ENCODE measurements at regions not wholly inside any gene's neighbourhood (a gene's known extent, or its start where the extent isn't known, plus 50 kb on each side); places are given as distances from the start of the nearest gene placed in this dataset.
"Not testable (repeated sequence)": the region's sequence is repeated elsewhere in the genome, so short reads cannot be mapped to it uniquely, and the experiment has no call there.

DNA sequence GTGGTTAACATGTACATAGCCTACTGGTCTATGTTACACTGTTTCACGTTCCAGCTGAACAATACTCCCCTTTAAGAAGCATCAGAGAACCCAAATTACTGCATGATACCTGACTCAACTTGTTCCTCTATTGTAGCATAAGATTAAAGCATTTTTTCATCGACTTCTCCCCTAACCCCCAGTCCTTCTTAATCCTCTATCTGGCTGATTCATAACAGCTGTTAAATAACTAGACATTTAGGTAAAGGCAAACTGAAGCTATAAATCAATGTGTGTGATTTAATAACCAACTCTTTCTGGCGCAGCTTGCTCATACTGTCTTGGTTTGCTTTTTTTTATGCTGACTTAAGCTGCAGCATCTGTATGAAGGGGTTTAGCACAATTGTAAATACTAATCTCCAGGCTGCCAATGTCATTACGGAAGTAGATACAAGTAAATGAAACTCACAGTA lies 94.2 kb upstream of the MTAP start:
- no peak for ATAC-seq

DNA sequence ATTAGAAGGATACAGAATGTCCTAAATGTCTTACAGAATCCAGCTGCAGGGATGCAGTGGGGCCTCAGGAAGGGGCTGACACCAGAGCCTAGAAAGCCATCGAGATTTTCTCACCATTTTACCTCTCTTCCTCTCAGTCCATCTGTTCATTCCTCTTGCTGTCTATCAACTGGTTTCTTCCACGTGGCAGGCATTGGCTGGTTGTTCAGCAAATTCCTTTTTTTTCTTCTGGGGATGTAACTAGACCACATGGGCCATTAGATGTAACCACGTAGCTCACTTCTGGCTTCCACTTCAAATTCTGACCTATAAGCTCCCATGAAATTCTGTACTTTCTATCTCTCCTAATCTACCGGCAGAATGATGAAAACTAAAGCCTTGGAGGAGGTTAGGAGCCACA lies 93.6 kb upstream of the MTAP start:
- no peak for ATAC-seq

DNA sequence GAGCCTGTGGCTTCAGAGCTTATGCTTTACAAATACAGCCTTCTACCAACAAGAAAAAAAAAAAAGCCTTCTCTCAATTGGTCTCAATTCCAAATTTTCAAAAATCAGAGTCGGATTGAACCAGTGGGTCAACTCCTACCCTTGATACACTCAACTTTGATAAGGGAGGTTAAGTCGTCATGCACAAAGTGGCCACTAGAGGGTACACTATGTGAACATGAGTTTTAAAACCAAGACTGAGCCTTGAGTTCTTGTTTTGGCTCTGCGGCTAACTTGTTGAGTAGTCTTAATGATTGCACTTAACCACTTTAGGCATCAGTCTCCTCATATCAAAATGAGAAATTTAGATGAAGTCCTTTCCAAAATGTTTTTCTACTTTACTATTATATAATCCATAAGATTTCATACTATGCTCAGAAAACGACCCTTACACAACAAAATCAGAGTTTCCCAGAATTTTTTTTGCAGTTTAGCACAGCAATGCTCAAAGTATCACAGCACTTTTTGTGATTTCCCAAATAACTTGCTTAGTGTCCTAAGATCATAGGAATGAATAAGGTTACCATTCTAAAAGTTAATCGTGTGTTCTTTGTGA lies 92.9 kb upstream of the MTAP start:
- ATAC-seq, result peak in 1 of 2 donors; percentile 43

DNA sequence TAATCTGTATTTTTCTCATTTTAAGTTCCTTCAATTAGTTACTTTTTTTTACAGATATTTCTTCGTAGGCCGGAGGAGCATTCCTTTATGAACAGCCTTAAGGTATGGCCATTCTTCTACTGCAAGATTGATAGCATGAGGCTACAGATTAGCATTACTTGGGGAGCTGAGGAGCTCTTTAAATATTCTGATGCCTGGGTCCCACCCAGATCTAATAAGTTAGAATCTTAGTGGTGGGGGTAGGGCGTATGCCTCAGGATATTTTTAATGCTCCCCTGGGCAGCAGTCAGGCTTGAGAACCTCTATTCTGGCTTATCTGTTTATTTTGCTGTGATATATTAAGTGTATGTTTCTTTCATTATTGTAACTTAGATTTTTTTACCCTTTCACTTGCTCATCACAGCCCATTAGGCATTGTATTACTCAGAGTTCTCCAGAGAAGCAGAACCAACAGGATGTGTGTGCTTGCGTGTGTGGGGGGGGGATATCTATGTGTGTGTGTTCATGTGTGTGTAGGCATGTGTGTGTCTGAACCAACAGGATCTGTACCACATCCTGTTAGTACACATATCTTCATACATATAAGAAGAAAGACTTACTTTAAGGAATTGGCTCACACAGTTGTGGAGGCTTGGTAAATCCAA lies 91.8 kb upstream of the MTAP start:
- ATAC-seq, result no peak

DNA sequence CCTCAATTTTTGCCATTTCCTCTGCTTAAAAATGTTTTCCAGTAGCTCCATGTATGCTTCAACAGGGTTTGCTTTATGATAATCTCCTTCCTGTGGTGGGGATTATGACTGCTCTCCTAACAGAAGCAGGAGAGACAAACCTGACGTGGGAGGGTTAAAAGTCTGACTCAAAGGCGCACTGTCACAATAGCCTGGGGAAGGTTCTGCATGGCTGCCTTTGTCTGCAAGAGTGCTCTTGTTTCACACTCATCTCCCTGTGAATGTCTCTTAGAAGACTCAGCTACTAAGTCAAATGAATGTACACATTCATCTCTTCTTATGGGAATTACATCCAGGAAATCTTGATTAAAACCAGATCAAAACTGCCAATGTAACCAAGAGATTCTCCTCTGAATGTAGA lies 90.9 kb upstream of the MTAP start:
- peak in 1 of 2 donors; percentile 17 for ATAC-seq

DNA sequence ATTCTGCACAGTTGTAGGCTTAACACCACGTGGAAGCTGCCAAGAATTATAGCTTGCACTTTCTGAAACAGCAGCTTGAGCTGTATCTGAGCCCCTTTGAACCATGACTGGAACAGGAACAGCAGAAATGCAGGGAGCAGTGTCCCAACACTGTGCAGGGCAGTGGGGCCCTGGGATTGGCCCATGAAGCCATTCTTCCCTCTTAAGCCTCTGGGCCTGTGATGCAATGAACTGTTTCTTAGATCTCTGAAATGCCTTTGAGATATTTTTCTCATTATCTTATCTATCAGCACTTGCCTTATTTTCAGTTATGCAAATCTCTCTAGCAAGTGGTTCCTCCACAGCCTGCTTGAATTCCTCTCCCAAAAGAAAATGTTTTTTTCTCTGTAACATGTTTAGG lies 87.0 kb upstream of the MTAP start:
- no peak for ATAC-seq

DNA sequence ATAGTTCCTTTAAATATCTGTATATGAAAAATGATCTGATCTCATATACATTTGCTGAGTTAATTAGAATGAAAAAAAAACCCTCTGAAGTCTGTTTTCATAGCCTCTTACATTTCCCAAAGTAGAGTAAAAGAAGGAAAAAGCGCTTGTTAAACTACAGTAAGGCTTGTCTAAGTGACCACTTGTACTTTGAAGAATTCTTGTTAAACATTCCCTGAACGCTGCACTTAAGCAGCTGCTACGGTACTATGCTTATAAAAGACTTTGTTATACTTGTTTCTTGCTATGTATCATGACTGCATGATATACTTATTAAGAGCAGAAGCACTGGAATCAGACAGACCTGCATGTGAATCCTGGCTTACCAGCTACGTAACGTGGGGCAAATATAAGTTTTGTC lies 81.7 kb upstream of the MTAP start:
- ATAC-seq, result no peak

DNA sequence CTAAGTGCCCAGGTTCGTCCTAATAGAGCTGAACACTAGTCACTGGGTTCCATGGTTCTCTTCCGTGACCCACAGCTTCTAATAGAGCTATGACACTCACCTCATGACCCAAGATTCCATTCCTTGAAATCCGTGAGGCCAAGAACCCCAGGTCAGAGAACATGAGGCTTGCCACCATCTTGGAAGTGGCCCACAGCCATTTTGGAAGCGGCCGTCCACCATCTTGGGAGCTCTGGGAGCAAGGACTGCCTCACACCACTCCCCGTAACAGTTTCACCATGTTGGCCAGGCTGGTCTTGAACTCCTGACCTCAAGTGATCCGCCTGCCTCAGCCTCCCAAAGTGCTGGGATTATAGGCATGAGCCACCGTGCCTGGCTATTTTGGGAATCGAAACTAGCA lies 75.0 kb upstream of the MTAP start:
- not testable (repeated sequence) for ATAC-seq

DNA sequence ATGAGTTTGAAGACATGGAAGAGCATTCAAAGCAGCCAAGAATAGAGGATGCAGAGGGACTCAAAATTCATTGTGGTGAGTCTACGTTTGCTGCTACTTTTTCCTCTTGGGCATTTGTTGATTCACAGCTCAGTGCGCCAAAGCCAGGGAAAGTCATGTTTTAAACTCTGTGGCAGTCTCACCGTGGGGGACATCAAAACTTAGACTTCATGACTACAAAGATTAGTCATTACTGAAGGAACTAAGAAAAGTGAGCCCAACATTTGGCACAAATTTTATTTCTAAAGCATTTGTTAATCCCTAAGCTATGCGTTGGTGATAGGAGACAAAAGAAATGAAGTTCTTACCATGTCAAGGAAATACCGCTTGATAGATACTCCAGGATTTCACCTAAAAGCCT lies 73.7 kb upstream of the MTAP start:
- no peak for ATAC-seq

DNA sequence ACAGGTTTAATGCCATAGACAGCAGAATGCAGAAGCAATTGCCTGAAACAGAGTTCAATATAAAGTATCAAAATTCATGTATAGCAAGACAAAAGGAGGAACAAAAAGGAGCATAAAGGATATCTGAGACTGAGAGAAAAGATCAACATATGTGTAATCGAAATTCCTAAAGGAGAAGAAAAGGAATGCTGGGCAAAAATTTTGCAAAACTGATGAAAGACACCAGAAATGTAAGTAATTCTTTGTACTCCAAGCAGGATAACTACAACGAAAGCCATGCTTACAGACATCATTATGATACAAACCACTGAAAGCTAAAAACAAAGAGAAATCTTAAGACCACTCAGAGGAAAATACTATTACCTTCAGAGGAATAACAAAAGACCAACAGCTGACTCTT lies 72.8 kb upstream of the MTAP start:
- ATAC-seq, result no peak

DNA sequence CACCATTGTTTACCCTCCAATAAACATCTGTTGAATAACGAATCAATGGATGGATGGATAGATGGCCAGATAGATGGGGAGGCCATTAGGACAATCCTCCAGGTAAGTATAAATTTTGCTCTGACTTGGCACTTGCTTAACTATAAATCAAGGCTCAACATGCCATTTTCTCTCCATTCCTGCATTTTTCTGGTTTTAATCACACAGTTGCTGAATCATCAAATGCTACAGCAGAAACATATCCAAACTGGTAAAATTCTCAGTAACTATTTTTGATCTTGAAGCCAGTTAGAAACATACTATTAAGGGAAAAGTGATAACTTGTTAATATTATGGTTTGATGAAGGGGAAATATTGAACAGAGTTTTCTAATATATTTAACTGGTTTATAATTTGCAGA lies 71.5 kb upstream of the MTAP start:
- no peak for ATAC-seq

DNA sequence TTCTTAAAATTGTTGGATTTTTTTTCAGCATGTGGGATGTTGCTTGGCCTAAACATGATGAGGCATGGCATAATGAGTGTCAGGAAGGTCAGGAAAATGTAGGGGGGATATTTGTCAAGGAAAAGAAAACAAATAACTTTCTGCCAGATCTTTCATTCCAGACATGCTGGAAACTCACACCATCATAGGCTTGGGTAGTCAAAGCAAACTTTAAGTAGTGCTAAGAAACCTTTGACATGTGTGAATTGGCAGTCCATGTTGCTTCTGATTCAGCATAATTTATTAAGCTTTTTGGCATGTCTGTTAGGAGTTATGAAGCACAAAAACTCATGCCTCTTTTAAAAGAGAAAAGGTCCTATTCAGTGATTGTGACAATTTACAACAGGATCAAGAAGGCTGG lies 61.3 kb upstream of the MTAP start:
- no peak for ATAC-seq

DNA sequence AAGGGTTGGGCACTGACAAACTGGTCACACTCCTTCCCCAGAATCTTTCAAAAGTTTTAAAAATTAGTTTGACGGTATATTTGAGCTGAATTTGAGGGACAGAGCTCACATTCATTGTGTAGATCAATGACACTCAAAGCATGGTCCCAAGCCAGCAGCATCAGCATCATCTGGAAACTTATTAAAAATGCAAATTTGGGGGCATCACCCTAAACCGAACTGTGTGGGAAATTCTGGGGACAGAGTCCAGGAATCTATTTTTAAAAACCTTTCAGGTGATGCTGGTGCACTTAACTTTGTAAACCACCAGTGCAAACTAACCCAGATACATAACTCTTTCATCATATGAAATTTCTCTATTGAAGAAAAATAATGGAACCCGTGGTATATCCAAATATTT lies 58.1 kb upstream of the MTAP start:
- ATAC-seq, result no peak

DNA sequence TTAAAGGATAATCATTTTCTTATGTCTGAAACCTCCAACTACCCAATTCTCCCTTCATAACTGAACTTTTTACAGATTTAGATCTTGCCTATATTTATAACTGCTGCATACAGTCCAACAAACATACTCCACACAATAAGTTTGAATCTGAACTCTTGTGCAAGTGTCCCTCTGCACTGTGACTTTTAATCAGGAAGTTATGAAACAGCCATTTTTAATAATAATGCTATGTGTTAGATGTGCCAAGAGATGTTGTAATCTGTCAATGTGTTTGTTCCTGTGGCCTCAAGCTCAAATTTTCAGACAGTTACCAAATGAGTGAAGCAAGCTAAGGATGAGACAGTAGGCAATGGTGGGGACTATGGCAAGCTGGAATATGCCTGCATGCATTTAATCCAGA lies 57.6 kb upstream of the MTAP start:
- no peak for ATAC-seq

DNA sequence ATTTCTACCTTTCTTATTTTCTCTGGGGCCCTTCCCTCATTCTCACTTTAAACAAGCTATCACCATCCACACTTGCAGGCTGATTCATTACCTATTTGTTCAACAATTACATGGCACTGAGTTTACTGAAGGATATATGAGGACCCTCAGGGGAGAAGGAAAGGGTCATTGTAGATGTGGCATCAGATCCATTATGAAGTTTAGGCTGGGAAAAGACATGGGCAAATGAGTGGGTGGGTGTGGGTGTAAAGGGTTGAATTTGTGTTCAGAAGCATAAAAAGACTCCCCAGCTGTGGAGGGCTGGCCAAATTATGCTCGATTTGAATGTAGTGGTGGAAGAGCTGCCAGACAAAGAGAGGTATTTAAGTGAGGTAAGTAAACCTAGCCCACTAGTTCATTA lies 55.9 kb upstream of the MTAP start:
- no peak for ATAC-seq

DNA sequence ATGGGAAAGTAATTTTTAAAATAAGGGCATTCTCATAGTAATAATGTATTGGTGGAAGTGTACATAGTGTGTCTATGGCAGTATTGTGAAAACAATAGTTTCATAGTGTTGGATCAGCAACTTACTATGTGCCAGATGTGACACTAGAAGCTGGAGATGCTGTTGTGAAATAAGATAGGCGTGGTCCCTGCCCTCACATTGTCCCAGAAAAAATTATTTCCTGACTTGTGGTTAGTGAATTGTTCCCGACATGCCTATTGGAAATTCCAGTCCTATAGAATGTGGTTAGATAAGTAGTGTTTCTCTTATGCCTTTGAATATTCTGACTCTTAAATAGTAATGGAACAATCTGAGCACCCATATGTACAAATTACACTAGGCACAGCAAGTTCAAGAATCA lies 55.3 kb upstream of the MTAP start:
- no peak for ATAC-seq

DNA sequence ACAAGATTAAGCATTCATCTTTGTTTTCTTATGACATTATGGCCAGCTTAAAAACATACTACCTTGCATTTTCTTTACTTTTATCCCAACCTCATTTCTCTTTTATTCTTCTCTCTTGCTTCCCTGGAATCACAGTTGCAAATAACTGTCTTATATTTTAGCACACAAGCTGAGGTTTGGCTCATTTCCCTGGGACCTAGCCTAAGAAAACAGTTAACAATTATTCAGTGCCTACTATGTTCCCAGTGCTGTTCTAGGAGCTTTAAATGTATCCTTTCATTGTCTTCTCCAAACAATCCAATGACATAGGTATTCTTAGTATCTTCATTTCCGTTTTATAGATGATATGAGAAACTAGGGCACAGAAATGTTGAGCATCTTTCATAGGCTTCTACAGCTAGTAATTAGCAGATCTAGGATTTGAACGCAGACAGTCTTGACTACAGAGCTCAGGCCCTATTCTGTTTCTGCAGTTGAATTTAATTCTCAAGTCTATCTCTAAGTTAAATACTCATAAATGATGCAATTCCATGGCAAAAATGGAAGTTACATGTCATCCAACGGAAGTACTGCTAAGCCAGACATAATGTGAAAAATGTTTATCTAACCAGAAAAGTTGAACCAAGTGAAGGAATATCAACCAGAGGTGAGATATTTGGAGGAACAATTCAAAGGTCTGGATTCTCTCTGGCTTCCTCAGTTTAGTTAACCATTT lies 52.3 kb upstream of the MTAP start:
- ATAC-seq, result no peak

DNA sequence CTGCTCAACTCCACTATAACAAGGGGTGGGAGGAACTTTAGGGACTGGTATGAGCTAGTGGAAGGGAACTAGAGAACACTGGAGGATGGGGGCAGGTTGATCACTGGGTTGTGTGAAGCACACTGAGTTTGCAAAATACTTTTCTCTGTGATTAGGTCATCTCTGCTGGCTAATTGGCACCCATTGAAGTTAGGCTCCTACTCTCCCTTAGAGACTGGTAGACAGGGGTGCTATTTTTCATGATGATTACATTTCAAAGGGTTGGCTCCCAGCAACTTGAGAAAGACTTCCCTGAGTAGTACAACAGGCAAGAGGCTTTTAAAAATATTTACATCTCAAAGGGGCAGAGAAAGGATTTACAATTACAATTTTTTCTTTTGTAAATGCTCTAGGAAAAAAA lies 50.4 kb upstream of the MTAP start:
- ATAC-seq, result no peak

All from activated CD4-positive, CD25-positive, alpha-beta regulatory T cell treated with anti-CD3 and anti-CD28 coated beads, Interleukin-2, amount 50 U/mL, for 24 hours (primary cell).